ENCODE measurements at regions not wholly inside any gene's neighbourhood (a gene's known extent, or its start where the extent isn't known, plus 50 kb on each side); places are given as distances from the start of the nearest gene placed in this dataset.
A peak's percentile ranks its signal among the peaks of the same experiment; 100 is the strongest.

DNA sequence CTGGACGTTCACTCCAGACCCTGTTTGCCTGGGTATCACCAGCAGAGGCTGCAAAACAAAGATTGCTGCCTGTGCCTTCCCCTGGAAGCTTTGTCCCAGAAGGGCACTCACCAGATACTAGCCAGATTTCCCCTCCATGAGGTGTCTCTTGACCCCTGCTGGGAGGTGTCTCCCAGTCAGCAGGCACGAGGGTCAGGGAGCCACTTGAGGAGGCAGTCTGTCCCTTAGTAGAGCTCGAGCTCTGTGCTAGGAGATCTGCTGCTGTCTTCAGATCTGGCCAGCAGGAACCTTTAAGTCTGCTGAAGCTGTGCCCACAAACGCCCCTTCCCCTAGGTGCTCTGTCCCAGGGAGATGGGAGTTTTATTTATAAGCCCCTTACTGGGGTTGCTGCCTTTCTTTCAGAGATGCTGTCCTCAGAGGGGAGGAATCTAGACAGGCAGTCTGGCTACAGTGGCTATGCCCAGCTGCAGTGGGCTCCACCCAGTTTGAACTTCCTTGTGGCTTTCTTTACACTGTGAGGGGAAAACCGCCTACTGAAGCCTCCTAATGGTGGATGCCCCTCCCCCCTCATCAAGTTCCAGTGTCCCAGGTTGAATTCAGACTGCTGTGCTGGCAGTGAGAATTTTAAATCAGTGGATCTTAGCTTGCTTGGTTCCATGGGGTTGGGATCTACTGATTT lies 253.9 kb downstream of the SPATA31D1 start:
- FAIRE-seq (no peak), DNase-seq (ENCODE audit: insufficient read length, low spot score) (no peak)
- TF ChIP-seq POLR2A (IDR thresholded peaks at IDR 0.05; ENCODE audit: low read depth, low read length), result no peak

DNA sequence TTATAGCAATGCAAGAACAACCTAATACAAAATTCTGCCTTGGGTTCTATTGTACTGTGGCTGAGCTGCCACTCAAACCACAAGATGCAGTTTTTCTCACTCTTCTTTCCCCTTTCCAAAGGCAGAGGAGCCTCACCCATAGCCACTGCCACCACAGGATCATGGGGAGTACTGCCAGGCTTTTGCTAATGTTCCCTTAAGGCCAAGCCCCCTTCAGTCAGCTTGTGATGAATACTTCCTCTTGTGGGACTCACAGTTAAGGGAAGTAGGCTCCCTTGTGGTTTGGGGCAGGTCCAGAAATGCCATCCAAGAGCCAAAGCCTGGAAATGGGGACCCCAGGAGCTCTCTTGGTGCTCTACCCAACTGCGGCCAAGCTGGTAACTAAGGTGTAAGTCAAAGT lies 258.7 kb downstream of the SPATA31D1 start:
- peak; percentile 7 for DNase-seq (ENCODE audit: insufficient read length, low spot score)
- no peak for TF ChIP-seq POLR2A (IDR thresholded peaks at IDR 0.05; ENCODE audit: low read depth, low read length)
- peak; percentile 57 for FAIRE-seq

DNA sequence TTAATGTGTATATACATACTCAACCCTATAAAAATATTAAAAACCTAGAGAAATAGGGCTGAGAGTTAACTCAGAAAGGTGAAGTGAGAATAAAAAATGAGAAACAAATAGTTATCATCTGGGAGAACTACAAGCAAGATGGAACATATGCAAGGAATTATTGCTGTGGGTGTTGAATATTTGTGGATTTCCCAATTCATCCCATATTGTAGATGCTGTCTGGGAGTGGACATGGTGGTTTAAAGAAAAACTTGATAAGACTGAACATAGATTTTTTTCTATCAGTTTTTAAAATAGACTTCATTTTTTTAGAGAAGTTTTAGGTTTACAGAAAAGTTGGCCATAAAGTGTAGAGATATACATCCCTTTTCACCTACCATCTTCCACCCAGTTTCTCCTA lies 263.5 kb downstream of the SPATA31D1 start:
- FAIRE-seq, result no peak
- no peak for DNase-seq (ENCODE audit: insufficient read length, low spot score)
- TF ChIP-seq POLR2A (IDR thresholded peaks at IDR 0.05; ENCODE audit: low read depth, low read length), result no peak

DNA sequence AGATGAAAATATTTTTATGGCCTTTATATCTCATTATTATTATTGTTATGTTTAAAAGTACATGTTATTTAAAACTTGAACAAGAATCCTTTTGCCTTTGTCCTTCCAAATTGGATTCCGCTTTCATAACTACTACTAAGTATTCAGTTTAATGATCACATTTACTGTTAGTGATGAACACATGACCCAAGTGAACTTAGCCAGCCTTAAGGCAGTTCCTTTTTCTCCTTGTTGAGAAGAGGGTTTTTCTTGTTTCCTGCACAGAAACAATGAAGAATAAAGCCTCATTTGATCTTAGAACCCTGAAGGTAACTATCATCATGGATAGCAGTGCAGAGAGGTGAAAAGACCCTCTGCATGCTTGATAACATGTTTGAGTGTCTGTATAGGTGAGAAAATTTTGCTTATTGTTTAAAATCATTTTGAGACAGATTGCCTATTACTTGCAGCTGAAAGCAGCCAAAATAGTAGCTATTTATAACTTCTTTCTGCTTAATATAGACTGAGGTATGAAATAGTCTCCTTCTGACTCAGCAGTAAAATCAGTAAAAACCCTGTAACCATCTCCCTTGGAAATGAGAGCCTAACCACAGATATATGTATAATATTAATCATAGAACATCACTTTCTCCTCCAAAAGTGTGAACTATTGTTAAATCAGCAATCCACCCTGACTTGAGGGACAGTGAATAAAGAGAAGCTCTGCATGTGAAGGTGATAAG lies 266.2 kb downstream of the SPATA31D1 start:
- peak; percentile 23 for FAIRE-seq
- no peak for TF ChIP-seq POLR2A (IDR thresholded peaks at IDR 0.05; ENCODE audit: low read depth, low read length)
- DNase-seq (ENCODE audit: insufficient read length, low spot score), result no peak

DNA sequence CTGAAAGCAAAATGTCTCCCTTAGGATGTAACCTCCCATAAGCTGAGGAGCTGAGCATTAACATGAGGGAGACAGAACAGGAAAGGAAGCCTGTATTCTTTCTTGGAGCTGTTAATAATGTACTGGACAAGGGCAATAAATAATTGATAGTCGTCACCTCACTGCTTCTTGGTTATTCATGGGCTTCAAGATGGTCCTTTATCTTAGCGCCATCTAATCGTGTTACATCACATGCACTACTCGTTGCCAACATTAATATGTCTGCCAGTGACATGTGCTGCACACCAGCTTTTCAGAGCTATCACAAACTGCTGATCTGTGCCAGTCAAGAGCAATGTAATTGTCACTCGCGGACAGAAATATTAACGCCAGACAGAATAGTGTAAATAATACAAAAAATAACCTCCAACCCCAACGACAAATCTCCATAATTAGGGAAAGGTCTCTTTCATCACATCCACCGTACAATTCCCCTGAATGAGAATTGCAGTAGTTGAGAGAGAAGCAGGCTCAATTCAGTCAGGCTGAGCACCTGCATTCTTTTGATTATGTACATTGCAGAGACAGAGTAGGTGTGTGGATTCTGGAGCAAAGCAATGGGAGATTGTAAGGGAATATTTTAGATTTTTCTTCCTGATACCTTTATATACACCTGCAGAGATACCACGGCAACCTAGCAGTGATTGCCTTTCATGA lies 267.1 kb downstream of the SPATA31D1 start:
- no peak for DNase-seq (ENCODE audit: insufficient read length, low spot score)
- no peak for TF ChIP-seq POLR2A (IDR thresholded peaks at IDR 0.05; ENCODE audit: low read depth, low read length)
- peak; percentile 60 for FAIRE-seq

DNA sequence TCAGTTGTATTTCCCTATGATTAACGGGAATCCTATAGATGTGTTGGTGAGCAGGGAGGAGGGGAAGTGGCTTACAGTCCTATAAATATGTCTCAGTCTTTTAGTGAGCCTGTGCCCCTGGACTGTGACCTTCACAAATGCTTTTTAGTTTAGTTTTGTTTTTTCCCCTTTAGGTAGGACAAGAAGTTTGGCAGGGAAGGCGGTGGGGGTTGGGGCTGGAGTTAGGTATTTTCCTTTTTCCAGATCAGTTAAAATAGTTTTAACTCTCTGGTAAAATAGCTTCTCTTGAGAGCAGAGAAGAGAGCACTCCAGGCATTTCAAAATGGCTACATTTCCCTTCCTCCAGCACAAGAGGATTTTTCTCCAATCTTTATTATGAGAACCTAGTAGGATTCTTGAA lies 272.1 kb downstream of the SPATA31D1 start:
- no peak for DNase-seq (ENCODE audit: insufficient read length, low spot score)
- no peak for FAIRE-seq
- no peak for TF ChIP-seq POLR2A (IDR thresholded peaks at IDR 0.05; ENCODE audit: low read depth, low read length)

DNA sequence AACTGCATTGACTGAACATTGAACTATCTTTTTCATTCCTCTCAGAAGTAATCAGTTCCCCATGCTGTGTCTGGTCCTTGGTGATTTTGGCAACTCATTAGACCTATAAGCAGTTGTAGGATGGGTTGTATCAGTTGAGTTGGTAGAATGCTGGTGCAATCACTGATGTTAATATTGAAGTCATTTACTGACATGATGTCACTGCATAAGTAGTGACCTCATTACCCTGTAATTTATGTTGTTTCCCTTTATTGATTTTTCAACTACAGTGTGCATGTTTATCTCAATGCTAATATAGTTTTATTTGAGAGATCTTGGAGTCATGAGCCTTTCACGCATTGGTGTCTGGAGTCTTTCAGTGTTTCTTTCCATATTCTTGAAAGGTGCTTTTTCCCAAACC lies 275.0 kb downstream of the SPATA31D1 start:
- no peak for DNase-seq (ENCODE audit: insufficient read length, low spot score)
- peak; percentile 6 for FAIRE-seq
- TF ChIP-seq POLR2A (IDR thresholded peaks at IDR 0.05; ENCODE audit: low read depth, low read length), result no peak

DNA sequence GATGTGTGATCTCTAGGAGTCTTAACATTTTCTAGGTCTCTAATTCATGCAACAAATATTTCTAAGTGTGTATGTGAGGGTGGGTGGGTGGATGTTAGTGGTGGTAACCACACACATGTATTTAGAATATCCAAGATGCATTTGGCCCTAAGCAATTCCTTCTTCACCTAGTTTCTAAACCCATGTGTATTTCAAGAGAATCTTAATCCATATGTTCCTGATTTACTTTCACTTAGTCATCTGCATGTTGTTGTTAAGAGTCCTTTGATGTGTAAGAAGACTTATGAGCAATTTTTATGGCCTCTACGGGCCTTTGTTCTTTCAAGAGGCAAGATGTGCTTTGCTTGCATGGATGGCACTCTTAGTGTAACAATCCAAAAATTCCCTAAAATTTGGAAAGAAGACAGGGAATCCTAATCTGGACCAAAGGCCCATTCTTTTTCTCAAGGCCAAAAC lies 282.6 kb downstream of the SPATA31D1 start:
- DNase-seq (ENCODE audit: insufficient read length, low spot score) (no peak), FAIRE-seq (peak; percentile 72)
- no peak for TF ChIP-seq POLR2A (IDR thresholded peaks at IDR 0.05; ENCODE audit: low read depth, low read length)

DNA sequence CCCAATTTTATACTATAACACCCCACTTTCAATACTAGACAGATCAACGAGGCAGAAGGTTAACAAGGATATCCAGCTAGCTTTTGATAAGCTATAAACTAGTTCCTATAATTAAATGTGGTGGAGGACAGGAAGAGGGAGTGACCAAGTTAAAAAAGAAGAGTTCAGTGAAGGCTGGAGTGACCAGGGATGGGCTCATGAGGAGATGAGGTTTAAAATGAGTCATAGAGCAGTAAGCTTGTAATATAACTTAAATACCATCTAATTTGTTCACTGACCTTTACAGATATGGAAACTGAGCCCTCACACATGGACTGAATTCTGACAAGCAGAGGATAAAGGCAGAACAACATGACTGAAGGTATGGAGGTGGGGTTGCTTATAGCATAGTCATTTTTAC lies 284.5 kb downstream of the SPATA31D1 start:
- FAIRE-seq (peak; percentile 73), DNase-seq (ENCODE audit: insufficient read length, low spot score) (no peak)
- no peak for TF ChIP-seq POLR2A (IDR thresholded peaks at IDR 0.05; ENCODE audit: low read depth, low read length)

DNA sequence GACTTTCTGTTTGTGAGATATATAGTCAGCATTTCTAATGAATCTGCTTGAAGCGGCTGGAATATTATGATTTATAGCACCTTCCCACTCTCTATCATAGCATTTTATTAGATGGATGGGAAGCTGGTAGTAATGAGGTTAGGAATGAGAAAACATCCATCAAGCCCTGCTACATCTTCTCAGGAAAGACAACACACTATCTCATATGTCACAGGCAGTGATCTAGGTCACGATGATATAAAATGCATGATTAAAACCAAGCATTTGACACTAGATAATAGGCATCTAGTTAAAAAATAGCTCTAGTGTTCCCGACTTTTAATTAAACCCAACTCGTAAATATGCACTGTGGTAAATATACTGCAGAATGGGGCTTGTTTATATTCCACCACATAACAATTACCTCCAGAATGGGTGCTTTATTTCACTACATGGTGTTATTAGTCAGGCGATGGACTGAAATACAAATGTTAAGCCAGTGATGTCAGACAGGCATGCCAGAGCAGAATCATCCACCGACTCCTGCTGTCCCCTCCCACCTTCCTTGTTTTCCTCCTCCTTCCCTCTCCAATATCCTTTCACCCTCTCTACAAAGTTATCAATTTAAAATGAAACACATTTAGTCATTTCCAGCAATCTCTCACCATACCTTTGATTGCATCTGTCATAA lies 286.8 kb downstream of the SPATA31D1 start:
- FAIRE-seq (no peak), DNase-seq (ENCODE audit: insufficient read length, low spot score) (no peak)
- TF ChIP-seq POLR2A (IDR thresholded peaks at IDR 0.05; ENCODE audit: low read depth, low read length), result no peak

DNA sequence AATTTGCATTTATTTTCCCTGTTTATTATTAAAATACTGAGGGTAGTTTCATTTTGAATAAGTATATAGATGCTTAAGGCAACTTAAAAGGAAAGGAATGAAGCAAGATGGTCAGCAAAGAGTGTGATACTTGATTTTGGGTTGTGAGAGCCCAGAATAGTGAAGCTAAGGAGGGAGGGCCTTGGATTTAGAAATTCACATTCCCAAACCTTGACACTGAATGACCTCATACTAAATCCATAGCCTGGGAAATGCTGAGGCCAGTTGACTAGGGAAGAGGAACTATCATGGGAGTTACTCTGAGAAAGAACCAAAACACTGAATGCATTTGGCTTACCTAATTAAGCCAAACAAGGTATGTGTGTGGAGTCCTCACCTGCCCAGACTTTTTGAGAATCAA lies 292.5 kb downstream of the SPATA31D1 start:
- no peak for TF ChIP-seq POLR2A (IDR thresholded peaks at IDR 0.05; ENCODE audit: low read depth, low read length)
- FAIRE-seq, result no peak
- DNase-seq (ENCODE audit: insufficient read length, low spot score), result no peak

DNA sequence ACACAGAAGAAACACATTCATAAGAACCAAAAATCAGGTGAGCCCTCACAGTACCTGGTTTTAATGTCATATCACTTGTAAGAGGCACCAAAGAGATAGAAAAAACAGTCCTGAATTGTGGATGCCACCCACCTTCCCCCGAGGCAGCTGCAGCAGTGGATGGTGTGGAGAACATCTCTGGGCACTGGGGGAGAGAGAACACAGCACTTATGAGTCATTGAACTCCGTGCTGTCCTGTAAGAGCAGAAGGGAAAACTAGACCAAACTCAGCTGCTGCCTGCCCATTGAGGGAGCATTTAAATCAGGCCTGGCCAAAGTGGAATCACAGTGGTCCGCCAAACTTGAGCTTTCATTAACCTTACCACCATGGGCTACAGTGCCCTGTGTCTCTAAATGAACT lies 296.2 kb downstream of the SPATA31D1 start:
- no peak for TF ChIP-seq POLR2A (IDR thresholded peaks at IDR 0.05; ENCODE audit: low read depth, low read length)
- DNase-seq (ENCODE audit: insufficient read length, low spot score) (no peak), FAIRE-seq (no peak)

DNA sequence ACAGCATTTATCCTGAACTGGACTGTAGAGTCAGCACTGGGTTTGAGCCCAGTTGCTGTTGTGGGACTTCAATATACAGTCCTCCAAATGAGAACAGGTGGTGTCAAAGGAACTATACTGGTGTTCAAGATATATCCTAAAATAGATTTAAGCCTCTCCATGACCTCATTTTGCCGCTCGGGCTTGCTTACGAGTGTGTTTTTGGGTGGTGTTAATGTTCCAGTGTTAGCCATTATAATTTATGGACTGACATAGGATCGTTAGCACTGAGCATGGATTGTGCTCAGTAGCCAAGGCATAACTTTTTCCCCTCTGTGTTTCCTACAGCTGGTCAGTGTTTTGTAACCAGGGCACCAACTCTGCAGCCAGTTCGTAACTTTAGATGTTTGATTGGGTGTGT lies 306.6 kb downstream of the SPATA31D1 start:
- FAIRE-seq (peak; percentile 57), DNase-seq (ENCODE audit: insufficient read length, low spot score) (no peak)
- no peak for TF ChIP-seq POLR2A (IDR thresholded peaks at IDR 0.05; ENCODE audit: low read depth, low read length)

DNA sequence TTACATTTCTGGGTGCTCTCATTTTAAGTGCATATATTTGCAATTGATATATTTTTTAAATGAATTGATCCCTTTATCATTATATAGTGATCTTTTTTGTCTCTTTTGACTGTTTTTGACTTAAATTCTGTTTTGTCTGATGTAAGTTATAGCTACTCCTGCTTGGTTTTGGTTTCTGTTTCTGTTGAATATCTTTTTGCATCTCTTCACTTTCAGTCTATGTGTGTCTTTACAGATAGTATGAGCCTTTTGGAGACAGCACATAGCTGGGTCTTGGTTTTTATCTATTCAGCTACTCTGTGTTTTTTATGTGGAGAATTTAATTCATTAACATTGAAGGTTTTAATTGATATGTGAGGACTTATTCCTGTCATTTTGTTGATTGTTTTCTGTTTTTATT lies 311.3 kb downstream of the SPATA31D1 start:
- no peak for DNase-seq (ENCODE audit: insufficient read length, low spot score)
- TF ChIP-seq POLR2A (IDR thresholded peaks at IDR 0.05; ENCODE audit: low read depth, low read length), result no peak
- no peak for FAIRE-seq

Measured in H54 (cell line).